GM23248 (cell line): ENCODE measurements at regions not wholly inside any gene's neighbourhood (a gene's known extent, or its start where the extent isn't known, plus 50 kb on each side); places are given as distances from the start of the nearest gene placed in this dataset.

Experiments used
- EZH2 ChIP-seq: fragments of 200-600 bp; sonication (generic); IDR thresholded peaks from 2 replicates; pipeline ENCODE4 v1.6.1; 2018; ENCODE audit warnings: antibody characterized with exemption, mild to moderate bottlenecking; ENCODE audit not compliant: insufficient read depth, poor library complexity, severe bottlenecking
- EZH2phosphoT487 ChIP-seq: fragments of 200-600 bp; sonication (generic); IDR thresholded peaks from 2 replicates; pipeline ENCODE4 v1.6.1; 2018; ENCODE audit warnings: antibody characterized with exemption, moderate library complexity, mild to moderate bottlenecking, low read depth; ENCODE audit not compliant: insufficient read depth

- TF ChIP-seq EZH2 (no peak), EZH2phosphoT487 (no peak)
Observed at GRCh38 chr5:120907953-120908352, 443.9 kb downstream of the PRR16 start.
